PFSK-1 (cell line): ENCODE measurements at regions not wholly inside any gene's neighbourhood (a gene's known extent, or its start where the extent isn't known, plus 50 kb on each side); places are given as distances from the start of the nearest gene placed in this dataset.

Experiments used
- FOXP2 ChIP-seq: optimal IDR thresholded peaks from 2 replicates; pipeline ENCODE3; 2011; ENCODE audit warnings: borderline replicate concordance, control low read depth, inconsistent platforms; ENCODE audit not compliant: insufficient read depth; ENCODE audit errors: extremely low read length, extremely low read depth
- POLR2AphosphoS5 ChIP-seq: IDR thresholded peaks from 2 replicates; pipeline ENCODE4 v1.6.1; 2012; ENCODE audit warnings: low read depth, mild to moderate bottlenecking, control low read depth, low read length, moderate library complexity
- SIN3A ChIP-seq: IDR thresholded peaks from 2 replicates; pipeline ENCODE4 v1.6.1; 2012; ENCODE audit warnings: mild to moderate bottlenecking, low read length, moderate library complexity, borderline replicate concordance; ENCODE audit not compliant: insufficient read depth
- TAF1 ChIP-seq: IDR thresholded peaks from 2 replicates; pipeline ENCODE4 v1.6.1; 2012; ENCODE audit warnings: low read length, control low read depth, borderline replicate concordance; ENCODE audit not compliant: insufficient read depth
- TF ChIP-seq, protein P1 (sequence below), 2 experiments: IDR thresholded peaks; 2 replicates each; pipeline versions ENCODE4 v1.6.1 to v1.8.0; 2011 to 2012; ENCODE audit warnings: low read depth in 2 of 2, low read length in 2 of 2, control low read depth in 1 of 2, inconsistent platforms in 1 of 2, mild to moderate bottlenecking in 1 of 2, moderate library complexity in 1 of 2; ENCODE audit not compliant: insufficient read depth in 1 of 2

DNA sequence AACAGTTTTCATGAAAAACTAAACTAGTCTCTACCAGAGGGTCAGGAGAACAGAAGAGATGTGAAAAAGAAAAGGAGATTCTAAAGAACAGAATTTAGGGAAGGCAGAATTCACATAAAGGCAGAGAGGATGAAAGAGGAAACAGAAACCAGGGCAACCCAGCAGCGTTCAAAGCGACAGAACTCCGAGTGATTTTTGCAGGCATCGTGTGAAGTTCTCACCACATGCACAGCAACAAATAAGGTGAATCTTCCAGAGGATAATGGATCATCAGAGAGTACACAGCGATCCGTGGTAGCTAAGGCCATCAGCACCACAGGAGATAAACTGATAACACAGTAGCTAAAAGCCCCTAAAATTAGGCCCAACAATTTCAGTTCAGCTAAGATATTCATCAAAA, 250.8 kb upstream of the THBS1 start:
- no peak for TF ChIP-seq TAF1
- TF ChIP-seq, protein P1, sequence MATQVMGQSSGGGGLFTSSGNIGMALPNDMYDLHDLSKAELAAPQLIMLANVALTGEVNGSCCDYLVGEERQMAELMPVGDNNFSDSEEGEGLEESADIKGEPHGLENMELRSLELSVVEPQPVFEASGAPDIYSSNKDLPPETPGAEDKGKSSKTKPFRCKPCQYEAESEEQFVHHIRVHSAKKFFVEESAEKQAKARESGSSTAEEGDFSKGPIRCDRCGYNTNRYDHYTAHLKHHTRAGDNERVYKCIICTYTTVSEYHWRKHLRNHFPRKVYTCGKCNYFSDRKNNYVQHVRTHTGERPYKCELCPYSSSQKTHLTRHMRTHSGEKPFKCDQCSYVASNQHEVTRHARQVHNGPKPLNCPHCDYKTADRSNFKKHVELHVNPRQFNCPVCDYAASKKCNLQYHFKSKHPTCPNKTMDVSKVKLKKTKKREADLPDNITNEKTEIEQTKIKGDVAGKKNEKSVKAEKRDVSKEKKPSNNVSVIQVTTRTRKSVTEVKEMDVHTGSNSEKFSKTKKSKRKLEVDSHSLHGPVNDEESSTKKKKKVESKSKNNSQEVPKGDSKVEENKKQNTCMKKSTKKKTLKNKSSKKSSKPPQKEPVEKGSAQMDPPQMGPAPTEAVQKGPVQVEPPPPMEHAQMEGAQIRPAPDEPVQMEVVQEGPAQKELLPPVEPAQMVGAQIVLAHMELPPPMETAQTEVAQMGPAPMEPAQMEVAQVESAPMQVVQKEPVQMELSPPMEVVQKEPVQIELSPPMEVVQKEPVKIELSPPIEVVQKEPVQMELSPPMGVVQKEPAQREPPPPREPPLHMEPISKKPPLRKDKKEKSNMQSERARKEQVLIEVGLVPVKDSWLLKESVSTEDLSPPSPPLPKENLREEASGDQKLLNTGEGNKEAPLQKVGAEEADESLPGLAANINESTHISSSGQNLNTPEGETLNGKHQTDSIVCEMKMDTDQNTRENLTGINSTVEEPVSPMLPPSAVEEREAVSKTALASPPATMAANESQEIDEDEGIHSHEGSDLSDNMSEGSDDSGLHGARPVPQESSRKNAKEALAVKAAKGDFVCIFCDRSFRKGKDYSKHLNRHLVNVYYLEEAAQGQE (IDR thresholded peaks at IDR 0.05; ENCODE audit: insufficient read depth in 1 of 2, low read depth in 2 of 2, low read length in 2 of 2), result no peak

DNA sequence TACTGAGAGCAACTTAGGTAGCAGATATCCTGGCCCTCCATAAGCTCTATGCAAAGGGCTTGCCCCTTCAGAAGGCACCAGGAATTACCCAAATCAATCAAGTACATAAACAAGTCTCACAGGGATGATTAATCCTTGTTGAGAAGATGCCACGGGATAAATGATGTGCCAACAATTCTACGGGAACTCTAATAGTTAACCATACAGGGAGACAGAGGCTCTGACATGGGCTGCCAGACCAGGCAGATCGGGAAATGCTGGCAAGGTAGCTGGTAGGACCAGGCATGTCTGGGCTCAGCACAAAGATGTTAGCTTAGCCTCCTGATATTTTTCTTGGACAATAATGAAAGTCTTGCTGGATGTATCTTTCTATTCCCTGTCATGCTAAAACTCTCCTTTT, 249.3 kb upstream of the THBS1 start:
- TF ChIP-seq POLR2AphosphoS5, result no peak
- no peak for TF ChIP-seq TAF1
- no peak for TF ChIP-seq FOXP2
- TF ChIP-seq, protein P1 (IDR thresholded peaks at IDR 0.05; ENCODE audit: insufficient read depth in 1 of 2, low read depth in 2 of 2, low read length in 2 of 2), result no peak
- TF ChIP-seq SIN3A, result no peak

DNA sequence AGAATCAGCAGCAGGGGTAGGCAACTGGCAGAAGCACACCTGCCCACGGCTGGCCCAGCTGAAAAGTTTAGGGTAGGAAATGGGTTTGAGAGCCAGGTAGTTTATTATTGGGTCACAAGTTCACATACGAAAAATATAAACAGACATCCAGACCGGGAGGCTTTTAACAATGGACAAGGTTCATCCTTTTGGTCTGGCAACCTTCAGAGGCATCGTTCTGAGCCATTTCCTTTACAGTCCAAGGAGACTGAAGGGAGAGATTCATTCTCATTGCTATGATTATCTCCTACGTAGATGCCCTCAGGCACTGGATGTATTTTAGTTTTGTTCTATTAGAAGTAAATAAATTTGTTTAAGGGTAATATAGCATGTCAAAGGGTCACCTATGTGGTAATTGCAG, 248.0 kb upstream of the THBS1 start:
- TF ChIP-seq SIN3A, result no peak
- no peak for TF ChIP-seq FOXP2
- no peak for TF ChIP-seq POLR2AphosphoS5

DNA sequence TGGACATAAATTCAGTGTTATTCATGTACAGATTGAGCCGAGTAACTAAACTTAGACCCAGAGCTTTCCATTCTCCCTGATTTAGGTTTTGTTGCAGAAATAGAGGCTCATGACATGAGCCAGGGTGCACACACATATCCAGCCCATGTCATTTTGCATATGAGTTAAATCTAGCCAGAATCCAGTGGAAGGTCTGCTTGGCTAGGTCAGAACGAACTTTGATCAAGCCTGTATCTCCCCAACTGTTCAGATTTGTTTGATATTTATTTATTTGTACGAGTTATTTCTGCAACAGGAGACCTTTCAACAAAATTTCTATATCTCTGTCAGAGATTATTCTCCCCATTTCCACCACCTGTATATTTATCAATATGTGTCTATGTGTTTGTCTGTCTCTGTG, 247.5 kb upstream of the THBS1 start:
- no peak for TF ChIP-seq FOXP2
- TF ChIP-seq TAF1, result no peak
- TF ChIP-seq, protein P1 (IDR thresholded peaks at IDR 0.05; ENCODE audit: insufficient read depth in 1 of 2, low read depth in 2 of 2, low read length in 2 of 2), result no peak
- TF ChIP-seq SIN3A, result no peak
- TF ChIP-seq POLR2AphosphoS5, result no peak

DNA sequence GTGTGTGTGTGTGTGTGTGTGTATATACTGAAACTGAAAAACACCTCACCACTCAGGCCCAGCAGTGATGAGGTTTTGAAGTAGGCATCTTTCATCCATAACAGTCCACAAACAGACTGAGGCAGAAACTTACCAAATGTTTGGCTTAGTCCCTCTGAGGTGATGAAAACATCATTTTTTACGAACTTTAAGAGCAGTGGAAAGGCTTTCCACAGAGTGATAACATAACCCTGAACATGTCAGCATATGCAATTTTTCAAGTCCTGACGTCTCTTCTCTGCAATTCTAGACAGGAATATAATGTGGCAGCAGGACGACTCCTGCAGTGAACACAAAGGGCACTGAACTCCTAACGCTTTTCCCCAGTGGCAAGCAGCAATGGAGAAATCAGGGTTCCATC, 247.0 kb upstream of the THBS1 start:
- TF ChIP-seq TAF1 (no peak), SIN3A (no peak)

DNA sequence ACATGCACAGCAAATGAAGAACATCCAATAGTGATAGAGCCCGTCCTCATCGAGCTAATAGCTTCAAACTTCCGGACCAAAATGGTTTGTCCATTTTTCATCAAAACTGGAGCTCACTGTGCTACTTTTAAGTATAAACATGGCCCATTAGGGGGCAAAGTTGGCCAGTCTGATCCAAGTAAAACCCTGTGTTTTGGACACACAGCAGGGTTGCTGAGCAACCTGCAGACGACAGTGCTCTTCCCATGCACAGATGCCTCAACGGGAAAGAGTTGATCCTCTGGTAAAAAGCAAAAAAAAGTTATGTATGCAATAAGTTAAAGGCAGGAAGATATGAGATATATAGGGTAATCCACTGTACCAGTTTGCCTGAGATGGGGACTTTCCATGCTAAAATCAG, 244.0 kb upstream of the THBS1 start:
- no peak for TF ChIP-seq TAF1
- no peak for TF ChIP-seq POLR2AphosphoS5
- TF ChIP-seq FOXP2, result no peak
- TF ChIP-seq, protein P1 (IDR thresholded peaks at IDR 0.05; ENCODE audit: insufficient read depth in 1 of 2, low read depth in 2 of 2, low read length in 2 of 2), result no peak
- no peak for TF ChIP-seq SIN3A
